SK-N-SH treated with all-trans-retinoic acid at 6 μM for 48 hours (cell line): ENCODE measurements at regions not wholly inside any gene's neighbourhood (a gene's known extent, or its start where the extent isn't known, plus 50 kb on each side); places are given as distances from the start of the nearest gene placed in this dataset.

Experiments
- ATAC-seq: fragments of 200-7000 bp; cut with Tn5 transposase; 3 replicates; pipeline ENCODE4 v1.9.1; 2020; ENCODE audit warnings: mild to moderate bottlenecking, moderate library complexity
- ARNTL ChIP-seq: fragments of 450-650 bp; formaldehyde crosslinking; IDR thresholded peaks from 2 replicates; pipeline ENCODE4 v1.5.0; 2020; ENCODE audit warnings: low read depth, mild to moderate bottlenecking, moderate library complexity, borderline replicate concordance
- BACH2 ChIP-seq: fragments of 250-450 bp; sonication (Bioruptor Pico); IDR thresholded peaks from 2 replicates; pipeline ENCODE4 v1.9.0; 2021; ENCODE audit warnings: mild to moderate bottlenecking, borderline replicate concordance
- CREB5 ChIP-seq: fragments of 250-450 bp; sonication (Bioruptor Pico); IDR thresholded peaks from 2 replicates; pipeline ENCODE4 v1.5.1; 2020; ENCODE audit warnings: low read depth, mild to moderate bottlenecking, moderate library complexity
- CSDC2 ChIP-seq: fragments of 250-450 bp; sonication (Bioruptor Pico); IDR thresholded peaks from 2 replicates; pipeline ENCODE4 v1.5.0; 2020; ENCODE audit warnings: mild to moderate bottlenecking, moderate library complexity
- ESRRG ChIP-seq: fragments of 250-450 bp; sonication (Bioruptor Pico); IDR thresholded peaks from 2 replicates; pipeline ENCODE4 v1.6.1; 2021; ENCODE audit warnings: mild to moderate bottlenecking
- GLIS3 ChIP-seq: fragments of 250-450 bp; sonication (Bioruptor Pico); IDR thresholded peaks from 2 replicates; pipeline ENCODE4 v1.5.0; 2020; ENCODE audit warnings: mild to moderate bottlenecking, moderate library complexity
- ISL1 ChIP-seq: fragments of 250-450 bp; sonication (Bioruptor Pico); IDR thresholded peaks from 2 replicates; pipeline ENCODE4 v2.1.2; 2022; ENCODE audit warnings: mild to moderate bottlenecking, moderate library complexity
- OSR1 ChIP-seq: fragments of 250-450 bp; sonication (Bioruptor Pico); IDR thresholded peaks from 2 replicates; pipeline ENCODE4 v1.8.0; 2022; ENCODE audit warnings: moderate library complexity, mild to moderate bottlenecking, inconsistent platforms
- PATZ1 ChIP-seq: fragments of 250-450 bp; sonication (Bioruptor Pico); IDR thresholded peaks from 2 replicates; pipeline ENCODE4 v1.8.0; 2020; ENCODE audit warnings: mild to moderate bottlenecking, moderate library complexity, borderline replicate concordance
- POU6F1 ChIP-seq: fragments of 250-450 bp; sonication (Bioruptor Pico); IDR thresholded peaks from 2 replicates; pipeline ENCODE4 v1.8.0; 2021; ENCODE audit warnings: low read depth, mild to moderate bottlenecking, moderate library complexity, borderline replicate concordance
- PPARA ChIP-seq: fragments of 250-450 bp; sonication (Bioruptor Pico); IDR thresholded peaks from 2 replicates; pipeline ENCODE4 v1.5.0; 2020; ENCODE audit warnings: mild to moderate bottlenecking, borderline replicate concordance
- RARB ChIP-seq: fragments of 250-450 bp; sonication (Bioruptor Pico); IDR thresholded peaks from 2 replicates; pipeline ENCODE4 v1.8.0; 2021; ENCODE audit warnings: mild to moderate bottlenecking, moderate library complexity
- SNAI2 ChIP-seq: fragments of 250-450 bp; sonication (Bioruptor Pico); IDR thresholded peaks from 2 replicates; pipeline ENCODE4 v1.5.0; 2020; ENCODE audit warnings: mild to moderate bottlenecking, moderate library complexity
- TCF4 ChIP-seq: fragments of 250-450 bp; sonication (Bioruptor Pico); IDR thresholded peaks from 2 replicates; pipeline ENCODE4 v1.8.0; 2021; ENCODE audit warnings: mild to moderate bottlenecking, moderate library complexity, borderline replicate concordance
- TOX ChIP-seq: fragments of 250-450 bp; sonication (Bioruptor Pico); IDR thresholded peaks from 2 replicates; pipeline ENCODE4 v1.8.0; 2021; ENCODE audit warnings: mild to moderate bottlenecking, moderate library complexity, borderline replicate concordance
- TSHZ2 ChIP-seq: fragments of 250-450 bp; sonication (Bioruptor Pico); IDR thresholded peaks from 2 replicates; pipeline ENCODE4 v1.5.0; 2020; ENCODE audit warnings: mild to moderate bottlenecking, moderate library complexity
- ZC3H10 ChIP-seq: fragments of 250-450 bp; sonication (Bioruptor Pico); IDR thresholded peaks from 2 replicates; pipeline ENCODE4 v1.5.1; 2021; ENCODE audit warnings: mild to moderate bottlenecking, moderate library complexity
- ZFP3 ChIP-seq: fragments of 250-450 bp; sonication (Bioruptor Pico); IDR thresholded peaks from 2 replicates; pipeline ENCODE4 v1.5.0; 2020; ENCODE audit warnings: mild to moderate bottlenecking, moderate library complexity
- ZNF565 ChIP-seq: fragments of 450-650 bp; formaldehyde crosslinking; conservative IDR thresholded peaks from 2 replicates; pipeline ENCODE4 v1.5.0; 2020; ENCODE audit warnings: low read depth, mild to moderate bottlenecking, moderate library complexity
- ZNF70 ChIP-seq: fragments of 450-650 bp; formaldehyde crosslinking; IDR thresholded peaks from 2 replicates; pipeline ENCODE4 v1.5.0; 2020; ENCODE audit warnings: mild to moderate bottlenecking, moderate library complexity
- ZNF8 ChIP-seq: fragments of 450-650 bp; formaldehyde crosslinking; IDR thresholded peaks from 2 replicates; pipeline ENCODE4 v1.5.0; 2020; ENCODE audit warnings: mild to moderate bottlenecking, moderate library complexity

GRCh38 chr6:145442110-145442509 lies 293.2 kb downstream of the EPM2A start:
- no peak for ATAC-seq
- TF ChIP-seq TSHZ2 (CRISPR knock-in tag): no peak
- TF ChIP-seq CREB5 (CRISPR knock-in tag): no peak
- no peak for TF ChIP-seq ZNF8 (CRISPR knock-in tag)
- TF ChIP-seq POU6F1 (CRISPR knock-in tag): no peak
- no peak for TF ChIP-seq GLIS3 (CRISPR knock-in tag)

- ATAC-seq: no peak
- no peak for TF ChIP-seq ZC3H10 (CRISPR knock-in tag)
- TF ChIP-seq CSDC2: no peak
- no peak for TF ChIP-seq TOX (CRISPR knock-in tag)
- no peak for TF ChIP-seq ESRRG (CRISPR knock-in tag)
- no peak for TF ChIP-seq BACH2 (CRISPR knock-in tag)
- TF ChIP-seq ZNF565 (CRISPR knock-in tag): no peak
- no peak for TF ChIP-seq ISL1
- no peak for TF ChIP-seq TCF4 (CRISPR knock-in tag)
- no peak for TF ChIP-seq GLIS3 (CRISPR knock-in tag)
- no peak for TF ChIP-seq ZFP3 (CRISPR knock-in tag)
- TF ChIP-seq ZNF8 (CRISPR knock-in tag): no peak
- no peak for TF ChIP-seq CREB5 (CRISPR knock-in tag)
- TF ChIP-seq TSHZ2 (CRISPR knock-in tag): no peak
- TF ChIP-seq OSR1 (CRISPR knock-in tag): no peak
- no peak for TF ChIP-seq ARNTL
- no peak for TF ChIP-seq SNAI2 (CRISPR knock-in tag)
- TF ChIP-seq PATZ1 (CRISPR knock-in tag): no peak
- no peak for TF ChIP-seq ZNF70 (CRISPR knock-in tag)
These were observed 289.6 kb downstream of the EPM2A start for GRCh38 chr6:145445674-145446073.

GRCh38 chr6:145451029-145451428 lies 284.3 kb downstream of the EPM2A start:
- ATAC-seq: no peak
- TF ChIP-seq BACH2 (CRISPR knock-in tag) (no peak), TOX (CRISPR knock-in tag) (no peak), TSHZ2 (CRISPR knock-in tag) (no peak), ZFP3 (CRISPR knock-in tag) (no peak), PPARA (CRISPR knock-in tag) (no peak), RARB (CRISPR knock-in tag) (no peak), ARNTL (no peak), SNAI2 (CRISPR knock-in tag) (no peak), CREB5 (CRISPR knock-in tag) (no peak), ESRRG (CRISPR knock-in tag) (no peak), ZNF565 (CRISPR knock-in tag) (no peak), ZNF8 (CRISPR knock-in tag) (no peak), ZC3H10 (CRISPR knock-in tag) (no peak)
